Mammary epithelial cell (primary cell): ENCODE measurements at regions not wholly inside any gene's neighbourhood (a gene's known extent, or its start where the extent isn't known, plus 50 kb on each side); places are given as distances from the start of the nearest gene placed in this dataset.

ENCODE experiments used
- CTCF ChIP-seq, 2 donors: IDR thresholded peaks in 1 of 2; conservative IDR thresholded peaks in 1 of 2; 2 replicates each; pipeline ENCODE4 v1.5.1; 2011 to 2012; ENCODE audit warnings: inconsistent platforms in 2 of 2, low read length in 2 of 2, mild to moderate bottlenecking in 2 of 2, control low read depth in 1 of 2, low read depth in 1 of 2; ENCODE audit not compliant: insufficient read depth in 1 of 2; ENCODE audit errors: extremely low read depth in 1 of 2
- EZH2 ChIP-seq: IDR thresholded peaks from 2 replicates; pipeline ENCODE4 v1.6.1; 2012; ENCODE audit warnings: low read length, inconsistent platforms, borderline replicate concordance

- TF ChIP-seq CTCF (conservative IDR thresholded peaks at IDR 0.05 in 1 of 2, IDR thresholded peaks at IDR 0.05 in 1 of 2; ENCODE audit: extremely low read depth in 1 of 2, insufficient read depth in 1 of 2, low read depth in 1 of 2, low read length in 2 of 2) (no peak), EZH2 (no peak)
Observed at GRCh38 chr3:69542805-69543429, 157.0 kb upstream of the FRMD4B start.
